Right forelimb (tissue), 1 donor: ENCODE measurements at regions not wholly inside any gene's neighbourhood (a gene's known extent, or its start where the extent isn't known, plus 50 kb on each side); places are given as distances from the start of the nearest gene placed in this dataset.
A peak's percentile ranks its signal among the peaks of the same experiment; 100 is the strongest.
"Not testable (repeated sequence)": the region's sequence is repeated elsewhere in the genome, so short reads cannot be mapped to it uniquely, and the experiment has no call there.

ENCODE experiments used
- DNase-seq: peaks from one replicate; pipeline ENCODE4 v3.0.0-alpha.2; 2018

DNA sequence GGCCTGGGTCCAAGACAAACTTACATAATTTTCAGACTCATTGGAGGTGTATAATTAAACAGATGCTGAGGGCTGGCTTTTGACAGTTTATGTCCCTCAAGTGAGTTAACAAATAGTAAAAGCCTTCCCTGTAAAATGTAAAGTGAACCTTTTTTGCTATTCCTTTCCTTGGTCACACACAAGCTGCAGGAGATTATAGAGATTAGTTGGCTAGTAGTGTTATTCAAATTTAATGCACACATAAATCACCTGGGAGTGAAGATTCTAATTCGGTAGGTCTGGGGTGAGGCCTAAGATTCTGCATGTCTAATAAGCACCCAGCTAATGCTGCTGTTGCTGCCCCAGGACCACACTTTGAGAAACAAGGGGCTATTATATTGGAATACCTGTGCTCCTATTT is 206.2 kb upstream of the SSTR1 start:
- DNase-seq = no peak

GRCh38 chr14:38003746-38004609 is 203.7 kb upstream of the SSTR1 start:
- DNase-seq = no peak

DNA sequence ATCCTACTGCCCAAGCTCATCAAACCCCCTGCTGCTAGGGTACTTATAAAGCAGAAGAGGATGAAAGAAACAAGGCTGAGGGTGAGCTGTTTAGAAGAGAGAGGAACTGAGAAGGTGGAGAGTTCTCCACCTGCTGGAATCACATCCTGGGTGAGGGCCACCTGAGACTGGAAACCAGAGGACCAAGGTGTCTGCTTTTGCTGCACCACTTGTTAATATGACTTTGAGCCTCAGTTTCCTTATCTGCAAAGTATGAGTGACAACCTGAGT is 203.2 kb upstream of the SSTR1 start:
- no peak for DNase-seq

DNA sequence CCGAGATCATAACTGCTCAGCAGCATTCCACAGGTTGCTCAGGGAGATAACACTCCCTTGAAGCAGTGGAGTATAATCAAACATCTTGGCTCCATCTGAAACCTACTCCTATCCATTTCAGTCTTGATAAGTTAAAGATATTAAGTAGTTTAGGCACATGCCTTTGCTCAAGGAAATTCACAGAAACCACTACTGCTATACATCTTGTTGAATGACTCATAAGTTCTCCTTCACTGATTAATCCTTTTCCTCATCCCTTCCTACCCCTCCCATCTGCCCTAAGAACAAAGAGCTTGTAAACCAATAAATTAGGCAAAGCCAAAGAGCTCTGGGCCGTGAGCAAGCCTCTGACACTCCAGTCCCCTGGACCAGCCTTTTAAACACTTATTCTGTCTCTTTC is 196.5 kb upstream of the SSTR1 start:
- DNase-seq = not testable (repeated sequence)

GRCh38 chr14:38012056-38012455 is 195.6 kb upstream of the SSTR1 start:
- no peak for DNase-seq

DNA sequence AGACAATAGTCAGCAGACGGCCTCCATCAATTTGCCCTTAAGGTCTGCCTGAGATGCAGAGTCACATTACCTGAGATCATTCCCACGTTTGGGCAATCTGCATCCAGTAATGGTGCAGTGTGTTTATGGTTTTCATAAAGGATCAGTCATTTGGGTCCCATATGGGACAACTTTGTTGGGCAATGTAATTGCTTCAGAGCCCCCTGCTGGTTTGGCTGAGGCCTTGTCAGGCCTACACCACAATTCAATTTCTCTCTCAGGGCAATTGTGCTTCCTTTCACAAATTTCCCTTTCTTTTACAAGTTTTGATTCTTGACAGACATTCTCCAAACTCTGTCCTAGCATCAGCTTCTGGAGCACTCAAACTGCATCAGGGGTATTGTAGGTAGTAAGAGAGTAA is 191.2 kb upstream of the SSTR1 start:
- no peak for DNase-seq

DNA sequence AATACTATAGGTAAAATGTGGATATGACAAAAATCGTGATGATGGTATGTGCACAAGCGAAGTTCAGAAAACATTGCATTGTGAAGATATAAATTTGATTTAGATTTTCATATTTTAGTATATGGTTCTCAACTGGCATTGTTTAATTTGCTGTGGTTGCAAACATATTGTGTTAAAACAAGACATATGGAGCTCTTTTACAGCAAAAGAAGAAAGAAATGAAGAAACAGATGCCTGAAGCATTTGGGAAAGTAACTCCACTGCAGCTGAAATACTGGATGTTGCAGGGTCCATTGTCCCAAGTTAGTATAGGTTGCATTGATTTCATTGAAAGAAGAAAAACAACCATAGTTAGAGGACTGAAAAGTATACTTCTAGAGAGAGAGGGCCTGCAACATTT is 185.8 kb upstream of the SSTR1 start:
- DNase-seq = no peak

GRCh38 chr14:38022775-38023174 is 184.9 kb upstream of the SSTR1 start:
- no peak for DNase-seq

- no peak for DNase-seq
These were observed 169.5 kb upstream of the SSTR1 start for GRCh38 chr14:38038171-38038570.

DNA sequence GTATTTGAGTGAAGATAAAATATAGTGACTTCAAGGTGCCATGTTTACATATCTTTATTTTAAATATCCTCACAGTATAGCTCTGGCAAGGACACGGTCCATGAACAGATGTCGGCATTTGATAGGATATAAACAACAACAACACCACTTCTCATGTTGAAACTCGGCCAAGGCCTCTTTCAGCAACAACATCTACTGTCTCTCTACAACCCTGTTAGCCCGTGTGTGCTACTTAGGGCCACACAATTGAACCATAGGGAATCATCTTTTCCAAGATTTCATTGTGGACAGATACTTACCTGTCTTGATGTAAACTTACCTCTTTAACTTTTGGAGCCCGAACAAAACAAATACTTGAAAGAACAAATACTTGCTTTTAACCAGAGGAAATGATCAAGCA is 168.7 kb upstream of the SSTR1 start:
- DNase-seq = no peak

- DNase-seq = no peak
These were observed 168.2 kb upstream of the SSTR1 start for GRCh38 chr14:38039496-38039895.

- DNase-seq = no peak
These were observed 167.3 kb upstream of the SSTR1 start for GRCh38 chr14:38040411-38040810.

GRCh38 chr14:38042322-38042721 is 165.4 kb upstream of the SSTR1 start:
- peak; percentile 54 for DNase-seq

GRCh38 chr14:38044710-38045109 is 163.0 kb upstream of the SSTR1 start:
- no peak for DNase-seq

DNA sequence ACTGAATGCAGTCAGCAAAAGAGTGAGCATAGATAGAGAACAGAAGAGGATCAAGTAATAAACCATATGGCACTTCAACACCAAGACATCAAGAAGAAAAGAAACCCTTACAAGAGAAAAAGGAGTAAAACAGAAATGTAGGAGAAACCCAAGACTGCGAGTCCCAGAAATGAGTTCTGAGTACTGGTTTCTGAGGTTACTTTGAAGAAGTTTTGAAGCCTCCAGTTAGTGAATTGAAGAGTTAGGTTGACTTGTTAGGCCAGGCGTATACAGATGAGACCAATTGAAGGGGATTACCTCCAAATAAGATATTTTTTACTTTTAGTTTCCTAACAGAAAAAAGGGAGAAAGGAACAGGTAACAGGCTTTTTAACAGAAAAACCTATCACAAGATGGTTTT is 162.2 kb upstream of the SSTR1 start:
- DNase-seq = no peak

DNA sequence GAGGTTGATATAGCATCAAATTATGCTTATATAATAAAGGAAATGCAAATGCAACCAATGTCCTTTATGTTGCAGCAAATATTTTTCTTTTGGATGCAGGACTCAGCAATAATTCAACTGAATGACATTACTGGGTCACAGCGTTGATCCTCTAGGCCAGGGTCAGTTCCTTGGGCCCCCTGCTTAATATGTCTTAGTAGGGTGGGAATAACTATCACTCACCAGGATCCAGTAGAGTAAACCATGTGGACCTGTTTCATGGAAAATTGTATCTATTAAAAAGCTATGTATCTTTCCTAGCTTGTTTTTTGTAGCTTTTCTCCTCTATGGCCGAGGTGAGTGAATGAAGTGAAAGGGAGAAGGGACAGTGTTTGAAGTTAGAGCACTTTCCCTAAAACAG is 161.5 kb upstream of the SSTR1 start:
- no peak for DNase-seq

GRCh38 chr14:38047195-38047902 is 160.4 kb upstream of the SSTR1 start:
- no peak for DNase-seq

- DNase-seq = no peak
These were observed 154.0 kb upstream of the SSTR1 start for GRCh38 chr14:38053666-38054065.

GRCh38 chr14:38056270-38056669 is 151.4 kb upstream of the SSTR1 start:
- DNase-seq = no peak

- DNase-seq = not testable (repeated sequence)
These were observed 145.5 kb upstream of the SSTR1 start for GRCh38 chr14:38062223-38062622.

DNA sequence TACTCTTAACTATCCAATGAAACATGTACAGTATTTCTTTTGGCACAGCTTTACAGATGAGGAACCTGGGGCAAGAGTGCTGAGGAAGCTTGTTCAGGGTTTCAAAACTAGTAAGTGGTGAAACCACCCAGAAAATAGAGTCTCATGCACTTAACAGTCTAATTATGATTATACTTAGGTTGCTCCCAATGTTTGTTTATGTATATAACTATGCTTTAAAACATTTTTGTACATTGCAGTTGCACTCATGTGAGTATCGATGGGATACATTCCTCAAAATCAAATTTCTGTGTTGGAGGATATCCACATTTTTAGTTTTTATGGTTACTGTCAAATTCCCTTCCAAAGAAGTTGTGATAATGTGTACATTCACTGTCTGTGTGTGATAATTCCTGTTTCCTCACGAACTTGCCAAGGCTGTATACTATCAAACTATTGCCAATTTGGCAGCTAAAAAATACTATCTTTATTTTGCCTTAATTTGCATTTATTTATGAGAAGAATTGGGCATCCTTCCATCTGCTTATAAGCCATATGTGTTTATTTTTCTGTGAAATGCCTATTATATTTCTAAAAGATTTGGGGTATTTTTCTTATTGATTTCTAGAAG is 143.9 kb upstream of the SSTR1 start:
- DNase-seq = no peak

- no peak for DNase-seq
These were observed 142.5 kb upstream of the SSTR1 start for GRCh38 chr14:38065106-38065762.

DNA sequence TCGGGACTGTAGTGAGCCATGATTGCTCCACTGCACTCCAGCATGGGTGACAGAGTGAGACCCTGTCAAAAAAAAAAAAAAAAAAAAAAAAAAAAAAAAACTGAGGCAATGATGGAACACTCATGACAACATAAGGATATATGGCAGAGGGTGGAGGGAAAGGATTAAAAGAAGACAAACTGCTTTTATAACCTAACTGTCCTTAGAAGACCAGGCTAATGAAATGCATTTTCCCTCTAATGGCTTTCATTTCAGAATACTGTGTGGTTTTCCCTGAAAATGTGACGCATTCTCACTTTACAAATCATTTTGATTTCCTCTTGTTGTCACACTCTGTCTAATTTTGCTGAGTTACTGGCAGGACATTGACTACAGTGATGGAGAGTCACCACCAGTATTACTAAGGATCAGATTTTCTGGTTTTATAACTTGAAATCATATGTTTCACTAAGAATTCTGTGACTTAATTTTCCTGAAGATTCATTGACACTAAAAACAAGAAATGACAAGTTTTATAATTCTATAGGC is 137.6 kb upstream of the SSTR1 start:
- no peak for DNase-seq
